ENCODE measurements at regions not wholly inside any gene's neighbourhood (a gene's known extent, or its start where the extent isn't known, plus 50 kb on each side); places are given as distances from the start of the nearest gene placed in this dataset.

GRCh38 chr2:121125350-121125749 is 159.7 kb downstream of the TFCP2L1 start:
- H3K27ac Mint-ChIP-seq: no peak overlapping the region

GRCh38 chr2:121128741-121129659 is 156.0 kb downstream of the TFCP2L1 start:
- no peak overlapping the region for H3K4me3 Mint-ChIP-seq
- H3K27me3 Mint-ChIP-seq: no peaks in the 10 kb centered on the region
- no peaks in the 10 kb centered on the region for H3K9me3 Mint-ChIP-seq (ENCODE audit: low read depth)
- H3K27ac Mint-ChIP-seq: no peak overlapping the region
- no peaks in the 10 kb centered on the region for H3K36me3 Mint-ChIP-seq
- no peaks in the 10 kb centered on the region for H3K4me1 Mint-ChIP-seq (ENCODE audit: low read depth)

More at GRCh38 chr2:121125350-121125749, 159.7 kb downstream of the TFCP2L1 start:
- Mint-ChIP-seq H3K9me3 (ENCODE audit: low read depth) (no peaks in the 10 kb centered on the region), H3K36me3 (no peaks in the 10 kb centered on the region), H3K4me1 (ENCODE audit: low read depth) (no peaks in the 10 kb centered on the region), H3K27me3 (peaks cover 2% of the 10 kb centered on the region), H3K4me3 (no peak overlapping the region)

- H3K4me3 Mint-ChIP-seq: no peak overlapping the region
Observed at GRCh38 chr2:121129692-121130091, 155.3 kb downstream of the TFCP2L1 start.

GRCh38 chr2:121130301-121130850 is 154.6 kb downstream of the TFCP2L1 start:
- Mint-ChIP-seq H3K4me3 (no peak overlapping the region), H3K4me1 (ENCODE audit: low read depth) (no peaks in the 10 kb centered on the region), H3K36me3 (no peaks in the 10 kb centered on the region), H3K27ac (no peak overlapping the region), H3K27me3 (no peaks in the 10 kb centered on the region), H3K9me3 (ENCODE audit: low read depth) (no peaks in the 10 kb centered on the region)

More at GRCh38 chr2:121129692-121130091, 155.3 kb downstream of the TFCP2L1 start:
- Mint-ChIP-seq H3K4me1 (ENCODE audit: low read depth) (no peaks in the 10 kb centered on the region), H3K36me3 (no peaks in the 10 kb centered on the region), H3K27me3 (no peaks in the 10 kb centered on the region), H3K27ac (no peak overlapping the region), H3K9me3 (ENCODE audit: low read depth) (no peaks in the 10 kb centered on the region)

- no peaks in the 10 kb centered on the region for H3K9me3 Mint-ChIP-seq (ENCODE audit: low read depth)
- no peak overlapping the region for H3K27ac Mint-ChIP-seq
- H3K4me3 Mint-ChIP-seq: no peak overlapping the region
- H3K4me1 Mint-ChIP-seq (ENCODE audit: low read depth): no peaks in the 10 kb centered on the region
- H3K36me3 Mint-ChIP-seq: no peaks in the 10 kb centered on the region
- no peaks in the 10 kb centered on the region for H3K27me3 Mint-ChIP-seq
Observed at GRCh38 chr2:121131375-121131774, 153.6 kb downstream of the TFCP2L1 start.

- no peaks in the 10 kb centered on the region for H3K36me3 Mint-ChIP-seq
- no peaks in the 10 kb centered on the region for H3K27me3 Mint-ChIP-seq
- H3K4me1 Mint-ChIP-seq (ENCODE audit: low read depth): no peaks in the 10 kb centered on the region
- H3K9me3 Mint-ChIP-seq (ENCODE audit: low read depth): no peaks in the 10 kb centered on the region
- H3K4me3 Mint-ChIP-seq: no peak overlapping the region
- no peak overlapping the region for H3K27ac Mint-ChIP-seq
Observed at GRCh38 chr2:121132054-121132761, 152.8 kb downstream of the TFCP2L1 start.

- no peaks in the 10 kb centered on the region for H3K9me3 Mint-ChIP-seq (ENCODE audit: low read depth)
- H3K27ac Mint-ChIP-seq: no peak overlapping the region
- H3K27me3 Mint-ChIP-seq: no peaks in the 10 kb centered on the region
- H3K4me1 Mint-ChIP-seq (ENCODE audit: low read depth): no peaks in the 10 kb centered on the region
- no peak overlapping the region for H3K4me3 Mint-ChIP-seq
- H3K36me3 Mint-ChIP-seq: no peaks in the 10 kb centered on the region
Observed at GRCh38 chr2:121132762-121133107, 152.3 kb downstream of the TFCP2L1 start.

- Mint-ChIP-seq H3K9me3 (ENCODE audit: low read depth) (no peaks in the 10 kb centered on the region), H3K27ac (no peak overlapping the region)
Observed at GRCh38 chr2:121133551-121134319, 151.3 kb downstream of the TFCP2L1 start.

GRCh38 chr2:121134728-121135127 is 150.3 kb downstream of the TFCP2L1 start:
- Mint-ChIP-seq H3K27ac (no peak overlapping the region), H3K4me3 (no peak overlapping the region), H3K4me1 (ENCODE audit: low read depth) (no peaks in the 10 kb centered on the region), H3K36me3 (no peaks in the 10 kb centered on the region), H3K27me3 (no peaks in the 10 kb centered on the region), H3K9me3 (ENCODE audit: low read depth) (no peaks in the 10 kb centered on the region)

More at GRCh38 chr2:121133551-121134319, 151.3 kb downstream of the TFCP2L1 start:
- Mint-ChIP-seq H3K4me3 (no peak overlapping the region), H3K4me1 (ENCODE audit: low read depth) (no peaks in the 10 kb centered on the region), H3K27me3 (no peaks in the 10 kb centered on the region), H3K36me3 (no peaks in the 10 kb centered on the region)

GRCh38 chr2:121135168-121135853 is 149.7 kb downstream of the TFCP2L1 start:
- no peak overlapping the region for H3K4me3 Mint-ChIP-seq
- H3K4me1 Mint-ChIP-seq (ENCODE audit: low read depth): no peaks in the 10 kb centered on the region
- H3K27me3 Mint-ChIP-seq: no peaks in the 10 kb centered on the region
- no peak overlapping the region for H3K27ac Mint-ChIP-seq
- H3K9me3 Mint-ChIP-seq (ENCODE audit: low read depth): no peaks in the 10 kb centered on the region
- H3K36me3 Mint-ChIP-seq: no peaks in the 10 kb centered on the region

- H3K9me3 Mint-ChIP-seq (ENCODE audit: low read depth): no peaks in the 10 kb centered on the region
Observed at GRCh38 chr2:121136323-121136722, 148.7 kb downstream of the TFCP2L1 start.

GRCh38 chr2:121137571-121137970 is 147.4 kb downstream of the TFCP2L1 start:
- H3K27me3 Mint-ChIP-seq: no peaks in the 10 kb centered on the region
- no peak overlapping the region for H3K4me3 Mint-ChIP-seq
- H3K9me3 Mint-ChIP-seq (ENCODE audit: low read depth): no peaks in the 10 kb centered on the region
- no peak overlapping the region for H3K27ac Mint-ChIP-seq
- H3K4me1 Mint-ChIP-seq (ENCODE audit: low read depth): no peaks in the 10 kb centered on the region
- no peaks in the 10 kb centered on the region for H3K36me3 Mint-ChIP-seq

More at GRCh38 chr2:121136323-121136722, 148.7 kb downstream of the TFCP2L1 start:
- H3K36me3 Mint-ChIP-seq: no peaks in the 10 kb centered on the region
- no peak overlapping the region for H3K27ac Mint-ChIP-seq
- no peaks in the 10 kb centered on the region for H3K27me3 Mint-ChIP-seq
- no peak overlapping the region for H3K4me3 Mint-ChIP-seq
- H3K4me1 Mint-ChIP-seq (ENCODE audit: low read depth): no peaks in the 10 kb centered on the region

GRCh38 chr2:121140734-121141133 is 144.3 kb downstream of the TFCP2L1 start:
- no peaks in the 10 kb centered on the region for H3K36me3 Mint-ChIP-seq
- no peaks in the 10 kb centered on the region for H3K4me1 Mint-ChIP-seq (ENCODE audit: low read depth)
- H3K27me3 Mint-ChIP-seq: no peaks in the 10 kb centered on the region
- no peak overlapping the region for H3K27ac Mint-ChIP-seq
- H3K4me3 Mint-ChIP-seq: no peak overlapping the region
- H3K9me3 Mint-ChIP-seq (ENCODE audit: low read depth): no peaks in the 10 kb centered on the region

- H3K9me3 Mint-ChIP-seq (ENCODE audit: low read depth): no peaks in the 10 kb centered on the region
- no peaks in the 10 kb centered on the region for H3K36me3 Mint-ChIP-seq
- H3K27ac Mint-ChIP-seq: no peak overlapping the region
- no peaks in the 10 kb centered on the region for H3K4me1 Mint-ChIP-seq (ENCODE audit: low read depth)
- no peak overlapping the region for H3K4me3 Mint-ChIP-seq
- H3K27me3 Mint-ChIP-seq: no peaks in the 10 kb centered on the region
Observed at GRCh38 chr2:121142452-121142851, 142.6 kb downstream of the TFCP2L1 start.

Data from activated naive CD8-positive, alpha-beta T cell (primary cell).